ENCODE measurements at regions not wholly inside any gene's neighbourhood (a gene's known extent, or its start where the extent isn't known, plus 50 kb on each side); places are given as distances from the start of the nearest gene placed in this dataset.

GRCh38 chr18:39555496-39555895 lies 1989.9 kb upstream of the CELF4 start:
- no peak for DNase-seq (ENCODE audit: low spot score)
- TF ChIP-seq, protein P1, sequence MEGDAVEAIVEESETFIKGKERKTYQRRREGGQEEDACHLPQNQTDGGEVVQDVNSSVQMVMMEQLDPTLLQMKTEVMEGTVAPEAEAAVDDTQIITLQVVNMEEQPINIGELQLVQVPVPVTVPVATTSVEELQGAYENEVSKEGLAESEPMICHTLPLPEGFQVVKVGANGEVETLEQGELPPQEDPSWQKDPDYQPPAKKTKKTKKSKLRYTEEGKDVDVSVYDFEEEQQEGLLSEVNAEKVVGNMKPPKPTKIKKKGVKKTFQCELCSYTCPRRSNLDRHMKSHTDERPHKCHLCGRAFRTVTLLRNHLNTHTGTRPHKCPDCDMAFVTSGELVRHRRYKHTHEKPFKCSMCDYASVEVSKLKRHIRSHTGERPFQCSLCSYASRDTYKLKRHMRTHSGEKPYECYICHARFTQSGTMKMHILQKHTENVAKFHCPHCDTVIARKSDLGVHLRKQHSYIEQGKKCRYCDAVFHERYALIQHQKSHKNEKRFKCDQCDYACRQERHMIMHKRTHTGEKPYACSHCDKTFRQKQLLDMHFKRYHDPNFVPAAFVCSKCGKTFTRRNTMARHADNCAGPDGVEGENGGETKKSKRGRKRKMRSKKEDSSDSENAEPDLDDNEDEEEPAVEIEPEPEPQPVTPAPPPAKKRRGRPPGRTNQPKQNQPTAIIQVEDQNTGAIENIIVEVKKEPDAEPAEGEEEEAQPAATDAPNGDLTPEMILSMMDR (IDR thresholded peaks at IDR 0.05; ENCODE audit: extremely low read depth, insufficient read depth, missing control alignments): no peak
- in situ Hi-C loops (cut with MboI; ENCODE audit: low pct_unique_long_range_greater_than_20kb, low sequenced_read_pairs, unreplicated experiment): no loop called here

DNA sequence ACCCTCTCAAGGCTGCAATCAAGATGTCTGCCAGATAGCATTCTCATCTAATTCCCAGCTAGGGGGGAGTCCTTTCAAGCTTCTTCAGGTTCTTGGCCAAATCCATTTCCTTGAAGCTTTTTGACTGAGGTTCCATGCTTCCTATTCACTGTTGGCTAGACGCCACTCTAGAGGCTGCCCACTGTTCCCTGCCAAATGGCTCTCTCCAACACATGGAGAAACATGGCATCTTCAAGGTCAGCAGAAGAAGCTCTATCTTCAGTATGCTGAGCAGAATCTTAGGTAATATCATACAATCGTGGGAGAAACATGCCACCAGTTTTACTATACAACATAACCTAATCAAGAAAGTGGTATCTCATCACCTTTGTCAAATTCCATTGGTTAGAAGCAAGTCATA lies 1985.1 kb upstream of the CELF4 start:
- TF ChIP-seq, protein P1 (IDR thresholded peaks at IDR 0.05; ENCODE audit: extremely low read depth, insufficient read depth, missing control alignments): no peak
- in situ Hi-C loops (cut with MboI; ENCODE audit: low pct_unique_long_range_greater_than_20kb, low sequenced_read_pairs, unreplicated experiment): no loop called here
- DNase-seq (ENCODE audit: low spot score): no peak

- in situ Hi-C loops (cut with MboI; ENCODE audit: low pct_unique_long_range_greater_than_20kb, low sequenced_read_pairs, unreplicated experiment): no loop called here
- no peak for DNase-seq (ENCODE audit: low spot score)
- TF ChIP-seq, protein P1 (IDR thresholded peaks at IDR 0.05; ENCODE audit: extremely low read depth, insufficient read depth, missing control alignments): no peak
These were observed 1983.5 kb upstream of the CELF4 start for GRCh38 chr18:39549144-39549543.

DNA sequence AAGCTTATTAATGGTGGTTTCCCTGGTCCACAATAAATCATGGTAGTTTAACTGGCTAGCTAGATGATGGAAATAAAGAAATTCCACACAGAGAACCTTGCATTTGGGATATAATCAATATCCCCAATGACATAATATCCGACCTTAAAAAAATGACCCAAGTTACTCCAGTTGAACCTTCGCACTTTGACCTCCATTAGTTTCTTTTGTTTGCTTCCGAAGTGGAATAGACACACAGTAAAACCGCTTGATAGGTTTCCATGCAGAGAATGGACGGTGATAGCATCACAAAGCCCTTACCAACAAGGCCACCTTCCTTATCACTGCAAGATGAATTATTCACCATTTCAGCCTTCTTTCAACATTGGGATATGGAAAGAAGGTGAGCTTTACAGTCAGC lies 1966.1 kb upstream of the CELF4 start:
- TF ChIP-seq, protein P1 (IDR thresholded peaks at IDR 0.05; ENCODE audit: extremely low read depth, insufficient read depth, missing control alignments): no peak
- DNase-seq (ENCODE audit: low spot score): no peak
- in situ Hi-C loops (cut with MboI; ENCODE audit: low pct_unique_long_range_greater_than_20kb, low sequenced_read_pairs, unreplicated experiment): no loop called here

- in situ Hi-C loops (cut with MboI; ENCODE audit: low pct_unique_long_range_greater_than_20kb, low sequenced_read_pairs, unreplicated experiment): no loop called here
- TF ChIP-seq, protein P1 (IDR thresholded peaks at IDR 0.05; ENCODE audit: extremely low read depth, insufficient read depth, missing control alignments): no peak
- DNase-seq (ENCODE audit: low spot score): no peak
These were observed 1963.8 kb upstream of the CELF4 start for GRCh38 chr18:39529358-39529757.

DNA sequence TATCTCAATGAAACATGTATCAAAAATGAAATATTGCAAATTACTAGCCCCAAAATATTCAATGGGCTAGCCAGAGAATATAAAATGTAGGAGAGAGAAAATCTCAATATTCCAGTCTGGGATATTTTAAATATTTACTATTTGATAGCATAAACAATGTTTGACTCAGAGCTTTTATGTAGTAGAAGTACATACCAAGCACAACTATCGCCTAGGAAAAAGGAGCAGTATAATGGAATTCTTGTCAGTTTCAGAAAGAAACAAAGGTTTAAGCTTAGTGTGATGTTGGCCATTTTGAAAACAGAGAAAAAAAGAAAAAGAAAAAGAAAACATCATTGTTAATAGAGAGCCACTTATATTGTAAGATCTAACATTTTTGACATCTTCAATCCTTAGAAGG lies 1961.9 kb upstream of the CELF4 start:
- TF ChIP-seq, protein P1 (IDR thresholded peaks at IDR 0.05; ENCODE audit: extremely low read depth, insufficient read depth, missing control alignments): no peak
- in situ Hi-C loops (cut with MboI; ENCODE audit: low pct_unique_long_range_greater_than_20kb, low sequenced_read_pairs, unreplicated experiment): no loop called here
- DNase-seq (ENCODE audit: low spot score): no peak

DNA sequence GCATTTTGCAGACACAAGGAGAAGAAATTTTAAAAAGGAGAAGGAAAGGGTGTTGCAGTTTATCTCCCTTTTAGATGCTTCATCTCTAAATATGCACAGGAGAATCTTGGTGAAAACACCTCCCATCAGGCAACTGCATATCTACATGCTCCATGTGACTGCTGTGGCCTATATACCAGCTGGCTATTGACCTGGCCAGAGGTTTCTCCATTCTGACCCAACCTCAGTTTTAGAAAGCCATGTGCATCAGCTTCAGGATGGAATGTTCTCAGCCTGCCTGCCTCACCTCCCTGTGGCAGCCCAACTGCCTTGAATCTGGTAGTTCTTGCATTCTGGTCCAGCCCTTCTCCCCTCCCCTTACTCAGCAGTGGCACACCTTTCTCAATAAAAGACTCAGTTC lies 1958.8 kb upstream of the CELF4 start:
- no peak for DNase-seq (ENCODE audit: low spot score)
- in situ Hi-C loops (cut with MboI; ENCODE audit: low pct_unique_long_range_greater_than_20kb, low sequenced_read_pairs, unreplicated experiment): no loop called here
- TF ChIP-seq, protein P1 (IDR thresholded peaks at IDR 0.05; ENCODE audit: extremely low read depth, insufficient read depth, missing control alignments): no peak
